ENCODE measurements at regions not wholly inside any gene's neighbourhood (a gene's known extent, or its start where the extent isn't known, plus 50 kb on each side); places are given as distances from the start of the nearest gene placed in this dataset.

GRCh38 chr3:87792198-87792533 is 266.6 kb downstream of the CGGBP1 start:
- TF ChIP-seq CTCF (conservative IDR thresholded peaks at IDR 0.05; ENCODE audit: low read length): no peak
- TF ChIP-seq EZH2phosphoT487 (IDR thresholded peaks at IDR 0.05; ENCODE audit: borderline replicate concordance): no peak
